ENCODE measurements at regions not wholly inside any gene's neighbourhood (a gene's known extent, or its start where the extent isn't known, plus 50 kb on each side); places are given as distances from the start of the nearest gene placed in this dataset.
"Not testable (repeated sequence)": the region's sequence is repeated elsewhere in the genome, so short reads cannot be mapped to it uniquely, and the experiment has no call there.

DNA sequence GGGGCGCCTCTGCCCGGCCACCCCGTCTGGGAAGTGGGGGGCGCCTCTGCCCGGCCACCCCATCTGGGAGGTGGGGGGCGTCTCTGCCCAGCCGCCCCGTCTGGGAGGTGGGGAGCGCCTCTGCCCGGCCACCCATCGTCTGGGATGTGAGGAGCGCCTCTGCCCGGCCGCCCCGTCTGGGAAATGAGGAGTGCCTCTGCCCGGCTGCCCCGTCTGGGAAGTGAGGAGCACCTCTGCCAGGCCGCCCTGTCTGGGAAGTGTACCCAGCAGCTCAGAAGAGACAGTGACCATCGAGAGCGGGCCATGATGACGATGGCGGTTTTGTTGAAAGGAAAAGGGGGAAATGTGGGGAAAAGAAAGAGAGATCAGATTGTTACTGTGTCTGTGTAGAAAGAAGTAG lies 249.2 kb upstream of the USP15 start:
- not testable (repeated sequence) for H3K9me3 ChIP-seq (ENCODE audit: control insufficient read depth, insufficient read depth, low read length); H3K36me3 ChIP-seq (ENCODE audit: insufficient read depth, low read length); H3K9ac ChIP-seq (ENCODE audit: low read depth, low read length); H3K4me1 ChIP-seq (ENCODE audit: insufficient read depth, low read length)

DNA sequence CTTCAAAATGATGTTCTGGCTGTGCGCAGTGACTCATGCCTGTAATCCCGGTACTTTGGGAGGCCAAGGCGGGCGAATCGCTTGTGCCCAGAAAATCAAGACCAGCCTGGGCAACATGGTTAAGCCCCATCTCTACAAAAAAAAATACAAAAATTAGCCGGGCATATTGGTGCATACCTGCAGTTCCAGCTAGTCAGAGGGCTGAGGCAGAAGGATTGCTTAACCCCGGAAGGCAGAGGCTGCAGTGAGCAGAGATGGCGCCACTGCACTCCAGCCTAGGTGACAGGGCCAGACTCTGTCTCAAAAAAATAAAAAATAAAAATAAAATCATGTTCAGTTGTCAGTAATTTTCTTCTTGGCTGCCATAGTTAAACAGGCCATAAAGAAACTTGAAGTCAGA lies 245.9 kb upstream of the USP15 start:
- Histone ChIP-seq H3K4me1 (ENCODE audit: insufficient read depth, low read length) (no peaks in the 10 kb centered on the region), H3K9ac (ENCODE audit: low read depth, low read length) (no peak overlapping the region), H3K9me3 (ENCODE audit: control insufficient read depth, insufficient read depth, low read length) (peaks cover 5% of the 10 kb centered on the region), H3K36me3 (ENCODE audit: insufficient read depth, low read length) (no peaks in the 10 kb centered on the region)

DNA sequence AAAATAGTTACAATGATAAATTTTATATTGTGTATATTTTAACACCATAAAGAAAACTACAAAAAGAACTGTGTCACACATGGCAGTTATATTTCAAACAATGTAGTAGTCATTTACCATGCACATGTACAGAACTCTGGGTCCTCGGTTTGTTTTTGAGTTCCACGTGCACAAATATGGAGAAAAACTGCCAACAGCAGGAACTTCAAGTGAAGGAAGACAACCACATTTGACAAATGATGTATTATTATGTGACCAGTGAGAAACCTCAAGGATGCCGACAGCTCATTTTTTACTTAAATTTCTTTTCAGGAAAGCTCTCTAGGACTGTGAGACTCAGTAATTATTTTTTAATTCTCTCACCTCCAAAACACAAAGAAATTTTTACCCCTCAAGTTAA lies 244.2 kb upstream of the USP15 start:
- no peaks in the 10 kb centered on the region for H3K4me1 ChIP-seq (ENCODE audit: insufficient read depth, low read length)
- no peaks in the 10 kb centered on the region for H3K36me3 ChIP-seq (ENCODE audit: insufficient read depth, low read length)
- H3K9ac ChIP-seq (ENCODE audit: low read depth, low read length): no peak overlapping the region
- H3K9me3 ChIP-seq (ENCODE audit: control insufficient read depth, insufficient read depth, low read length): no peaks in the 10 kb centered on the region

DNA sequence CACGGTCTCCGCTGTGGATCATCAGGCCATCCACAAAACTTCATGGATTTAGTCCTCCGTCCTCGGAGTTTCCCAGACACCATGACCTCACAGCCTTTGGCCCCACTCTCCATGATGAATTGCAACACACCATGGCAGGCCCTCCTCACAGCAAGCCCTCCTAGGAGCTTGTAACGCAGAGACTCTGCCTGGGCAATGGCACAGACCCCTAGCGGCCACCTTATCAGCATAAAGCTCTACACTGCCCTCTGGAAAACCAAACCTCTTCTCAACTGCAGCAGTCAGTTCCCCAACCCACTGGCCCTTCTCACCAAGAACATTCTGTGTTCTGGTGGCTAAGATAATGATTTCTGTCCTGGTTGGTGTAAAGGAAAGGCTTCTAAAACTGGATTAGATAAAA lies 238.4 kb upstream of the USP15 start:
- Histone ChIP-seq H3K4me1 (ENCODE audit: insufficient read depth, low read length) (no peaks in the 10 kb centered on the region), H3K9me3 (ENCODE audit: control insufficient read depth, insufficient read depth, low read length) (no peaks in the 10 kb centered on the region), H3K9ac (ENCODE audit: low read depth, low read length) (no peak overlapping the region), H3K36me3 (ENCODE audit: insufficient read depth, low read length) (no peaks in the 10 kb centered on the region)

DNA sequence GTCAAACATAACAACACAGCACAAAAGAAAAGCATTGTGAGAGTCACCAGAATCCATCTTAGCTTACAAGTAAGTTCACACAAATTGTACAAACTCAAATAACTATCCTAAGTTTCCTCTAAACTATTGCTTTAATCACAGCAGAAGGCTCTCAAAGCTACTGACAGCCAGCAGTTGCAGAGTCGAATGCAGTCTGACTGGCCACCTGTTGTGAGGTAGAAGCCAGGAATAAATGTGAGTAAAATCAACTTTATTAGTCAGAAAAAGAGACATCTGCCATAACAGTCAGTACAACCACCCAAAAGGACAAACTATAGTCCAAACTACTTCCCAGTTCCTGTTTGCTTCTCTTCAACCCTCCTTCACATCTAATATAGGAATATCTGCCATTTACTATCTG lies 231.7 kb upstream of the USP15 start:
- Histone ChIP-seq H3K9ac (ENCODE audit: low read depth, low read length) (no peak overlapping the region), H3K4me1 (ENCODE audit: insufficient read depth, low read length) (no peaks in the 10 kb centered on the region), H3K9me3 (ENCODE audit: control insufficient read depth, insufficient read depth, low read length) (no peaks in the 10 kb centered on the region), H3K36me3 (ENCODE audit: insufficient read depth, low read length) (no peaks in the 10 kb centered on the region)

DNA sequence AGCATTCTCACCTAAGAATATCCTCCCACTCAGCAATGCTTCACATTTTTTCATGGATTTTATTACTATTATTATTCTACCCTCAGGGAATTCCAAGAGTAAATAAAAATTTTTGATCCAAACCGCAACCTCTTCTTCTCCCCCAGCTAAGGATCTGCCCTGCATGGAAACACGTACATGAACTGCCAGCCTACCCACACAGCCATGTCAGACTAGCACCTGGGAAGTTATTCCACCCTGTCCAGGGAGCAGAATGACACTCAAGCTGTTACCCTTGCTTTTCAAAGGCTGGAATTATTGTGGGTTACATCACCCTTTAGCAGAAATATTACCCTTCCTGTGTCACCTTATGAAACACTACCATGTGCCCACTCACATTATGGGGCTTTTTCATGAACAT lies 227.3 kb upstream of the USP15 start:
- no peak overlapping the region for H3K9ac ChIP-seq (ENCODE audit: low read depth, low read length)
- no peaks in the 10 kb centered on the region for H3K36me3 ChIP-seq (ENCODE audit: insufficient read depth, low read length)
- H3K9me3 ChIP-seq (ENCODE audit: control insufficient read depth, insufficient read depth, low read length): no peaks in the 10 kb centered on the region
- H3K4me1 ChIP-seq (ENCODE audit: insufficient read depth, low read length): no peaks in the 10 kb centered on the region

DNA sequence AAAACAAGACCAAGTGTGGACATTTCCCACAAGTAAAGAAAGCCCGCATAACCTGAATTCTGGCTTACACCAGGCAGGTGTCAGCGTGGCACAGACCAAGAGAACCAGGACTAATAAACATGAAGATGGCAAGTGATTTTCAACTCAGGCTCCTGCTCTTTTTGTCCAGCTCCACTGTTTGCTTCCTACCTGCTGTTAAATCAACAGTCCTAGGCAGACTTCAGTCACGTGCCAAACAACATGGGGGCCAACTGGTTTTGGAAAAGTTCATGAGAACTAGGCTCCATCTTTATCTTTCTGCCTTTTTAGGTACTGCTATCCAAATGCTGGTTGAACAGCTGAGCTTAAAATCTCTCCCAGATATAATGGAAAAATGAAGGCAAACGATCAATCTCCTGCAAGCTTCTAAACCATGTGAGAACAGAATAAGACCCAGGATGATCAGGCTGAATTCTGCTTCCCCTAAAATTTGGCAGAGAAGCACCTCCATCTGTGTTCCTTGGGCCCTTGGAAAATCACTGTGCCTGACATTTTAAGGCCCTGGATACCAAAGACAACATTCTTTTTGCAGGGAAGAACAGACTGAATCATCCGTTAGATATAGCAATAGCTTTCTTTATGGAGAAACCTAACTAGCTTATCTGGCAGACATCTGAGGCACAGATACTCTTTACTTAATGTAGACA lies 215.6 kb upstream of the USP15 start:
- no peaks in the 10 kb centered on the region for H3K36me3 ChIP-seq (ENCODE audit: insufficient read depth, low read length)
- no peak overlapping the region for H3K9ac ChIP-seq (ENCODE audit: low read depth, low read length)
- no peaks in the 10 kb centered on the region; the same call in 1 of the 2 replicates for H3K9me3 ChIP-seq (ENCODE audit: control insufficient read depth, insufficient read depth, low read length)
- no peaks in the 10 kb centered on the region for H3K4me1 ChIP-seq (ENCODE audit: insufficient read depth, low read length)

DNA sequence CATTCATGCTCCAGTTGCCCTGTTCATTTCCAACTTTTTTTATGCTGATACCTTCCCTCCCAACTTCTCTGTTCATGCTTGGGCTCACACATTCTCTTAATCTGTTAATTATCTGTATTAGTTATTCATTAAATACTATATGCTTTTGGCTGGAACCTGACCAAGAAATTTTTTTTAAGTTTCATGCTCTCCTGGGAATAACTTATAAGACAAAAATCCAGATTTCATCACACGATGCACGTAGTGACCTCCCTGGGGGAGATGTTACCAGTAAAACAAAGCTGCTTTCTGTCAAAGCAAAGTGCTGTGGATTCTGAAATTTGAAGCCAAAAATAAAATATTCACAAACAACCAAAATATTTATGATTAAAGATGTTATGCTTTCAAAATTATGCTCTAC lies 215.0 kb upstream of the USP15 start:
- no peaks in the 10 kb centered on the region for H3K36me3 ChIP-seq (ENCODE audit: insufficient read depth, low read length)
- no peaks in the 10 kb centered on the region for H3K4me1 ChIP-seq (ENCODE audit: insufficient read depth, low read length)
- H3K9me3 ChIP-seq (ENCODE audit: control insufficient read depth, insufficient read depth, low read length): no peaks in the 10 kb centered on the region; the same call in 1 of the 2 replicates
- H3K9ac ChIP-seq (ENCODE audit: low read depth, low read length): no peak overlapping the region

DNA sequence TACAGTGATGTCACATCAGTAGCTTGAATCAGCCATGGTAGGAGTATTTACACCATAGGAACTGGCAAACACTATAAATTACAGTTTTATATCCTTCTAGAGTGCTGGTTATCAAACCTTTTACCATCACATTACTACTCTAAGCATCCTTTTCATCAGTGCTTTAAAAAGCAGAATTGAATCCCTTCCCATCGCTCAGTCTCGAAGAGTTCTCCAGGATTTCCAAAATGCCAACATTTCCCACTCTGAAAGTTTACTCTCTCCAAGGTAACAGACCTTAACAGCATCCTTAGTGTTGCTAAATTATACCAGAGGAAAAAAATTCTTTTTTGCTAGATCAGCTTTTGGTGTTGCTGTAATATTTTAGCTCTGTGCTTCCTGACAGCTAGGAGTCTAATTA lies 209.4 kb upstream of the USP15 start:
- H3K4me1 ChIP-seq (ENCODE audit: insufficient read depth, low read length): no peaks in the 10 kb centered on the region
- no peak overlapping the region for H3K9ac ChIP-seq (ENCODE audit: low read depth, low read length)
- H3K36me3 ChIP-seq (ENCODE audit: insufficient read depth, low read length): no peaks in the 10 kb centered on the region
- H3K9me3 ChIP-seq (ENCODE audit: control insufficient read depth, insufficient read depth, low read length): no peaks in the 10 kb centered on the region

DNA sequence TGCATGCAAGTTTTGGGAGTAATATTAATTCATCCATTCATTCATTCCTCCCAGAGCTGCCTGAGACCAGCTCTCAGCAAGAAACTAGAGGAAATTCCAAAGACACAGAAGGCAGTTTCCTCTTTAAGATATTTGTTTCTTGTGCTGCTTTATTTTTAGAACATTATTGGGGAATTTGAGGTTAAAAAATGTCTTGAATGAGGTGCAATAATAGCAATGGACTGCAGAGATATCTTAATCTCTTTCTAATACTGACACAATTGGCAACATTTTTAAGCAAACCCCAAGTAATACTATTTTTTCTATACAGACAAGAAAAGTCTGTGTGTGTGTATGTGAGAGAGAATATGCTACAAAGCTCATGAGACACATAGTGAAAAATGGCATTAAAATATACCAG lies 190.2 kb upstream of the USP15 start:
- H3K9ac ChIP-seq (ENCODE audit: low read depth, low read length): no peak overlapping the region
- no peaks in the 10 kb centered on the region for H3K9me3 ChIP-seq (ENCODE audit: control insufficient read depth, insufficient read depth, low read length)
- no peaks in the 10 kb centered on the region for H3K36me3 ChIP-seq (ENCODE audit: insufficient read depth, low read length)
- H3K4me1 ChIP-seq (ENCODE audit: insufficient read depth, low read length): no peaks in the 10 kb centered on the region

DNA sequence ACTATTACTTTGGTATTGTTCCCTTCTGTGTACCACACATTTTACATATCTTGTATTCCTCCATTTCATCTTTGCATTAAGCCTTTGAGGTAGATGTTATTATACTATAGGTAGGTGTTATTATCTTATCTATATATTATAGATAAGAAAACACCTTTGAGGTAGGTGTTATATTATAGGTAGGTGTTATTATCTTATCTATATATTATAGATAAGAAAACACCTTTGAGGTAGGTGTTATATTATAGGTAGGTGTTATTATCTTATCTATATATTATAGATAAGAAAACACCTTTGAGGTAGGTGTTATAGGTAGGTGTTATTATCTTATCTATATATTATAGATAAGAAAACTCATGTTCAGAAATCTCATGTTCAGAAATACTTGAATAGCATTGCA lies 187.0 kb upstream of the USP15 start:
- not testable (repeated sequence) for H3K9ac ChIP-seq (ENCODE audit: low read depth, low read length); H3K36me3 ChIP-seq (ENCODE audit: insufficient read depth, low read length); H3K4me1 ChIP-seq (ENCODE audit: insufficient read depth, low read length); H3K9me3 ChIP-seq (ENCODE audit: control insufficient read depth, insufficient read depth, low read length)

DNA sequence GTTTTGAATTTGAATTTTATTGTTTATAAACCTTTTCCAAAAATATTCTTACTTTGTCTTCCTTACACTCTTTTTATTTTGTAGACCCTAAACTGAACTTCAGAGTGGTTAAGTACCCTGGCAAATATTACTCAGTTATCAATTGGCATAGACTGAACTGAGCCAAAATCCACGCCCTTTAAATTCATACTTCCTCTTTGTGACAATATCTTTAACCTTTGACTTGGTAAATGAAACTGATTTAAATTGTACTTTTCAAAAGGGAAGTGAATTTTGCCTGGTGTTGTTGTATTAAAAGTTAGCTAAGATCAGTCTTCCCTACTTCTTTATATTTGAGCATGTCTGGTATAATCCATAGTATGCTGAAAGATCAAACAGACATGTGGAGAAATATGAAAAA lies 184.3 kb upstream of the USP15 start:
- H3K9me3 ChIP-seq (ENCODE audit: control insufficient read depth, insufficient read depth, low read length): no peaks in the 10 kb centered on the region
- H3K36me3 ChIP-seq (ENCODE audit: insufficient read depth, low read length): no peaks in the 10 kb centered on the region
- no peak overlapping the region for H3K9ac ChIP-seq (ENCODE audit: low read depth, low read length)
- no peaks in the 10 kb centered on the region for H3K4me1 ChIP-seq (ENCODE audit: insufficient read depth, low read length)

DNA sequence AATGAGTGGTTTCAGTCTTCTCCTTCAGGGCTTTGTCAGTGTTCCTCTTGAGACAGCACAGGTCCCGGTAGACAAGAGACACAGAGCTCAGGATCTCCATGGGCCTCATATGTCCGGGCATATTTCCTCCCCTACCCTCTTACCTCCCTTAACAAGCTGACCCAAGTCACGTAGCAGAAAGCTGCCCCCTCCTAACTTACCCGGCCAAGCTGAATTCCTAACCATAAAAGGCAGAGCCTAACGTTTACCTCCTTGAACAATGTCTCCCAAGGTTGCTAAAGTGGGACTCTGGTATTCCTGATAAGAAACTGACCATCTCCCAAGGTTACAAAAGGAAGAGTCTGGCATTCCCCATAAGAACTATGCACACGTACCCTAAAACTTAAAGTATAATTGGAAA lies 182.2 kb upstream of the USP15 start:
- no peaks in the 10 kb centered on the region for H3K4me1 ChIP-seq (ENCODE audit: insufficient read depth, low read length)
- H3K9me3 ChIP-seq (ENCODE audit: control insufficient read depth, insufficient read depth, low read length): no peaks in the 10 kb centered on the region
- no peak overlapping the region for H3K9ac ChIP-seq (ENCODE audit: low read depth, low read length)
- no peaks in the 10 kb centered on the region for H3K36me3 ChIP-seq (ENCODE audit: insufficient read depth, low read length)

DNA sequence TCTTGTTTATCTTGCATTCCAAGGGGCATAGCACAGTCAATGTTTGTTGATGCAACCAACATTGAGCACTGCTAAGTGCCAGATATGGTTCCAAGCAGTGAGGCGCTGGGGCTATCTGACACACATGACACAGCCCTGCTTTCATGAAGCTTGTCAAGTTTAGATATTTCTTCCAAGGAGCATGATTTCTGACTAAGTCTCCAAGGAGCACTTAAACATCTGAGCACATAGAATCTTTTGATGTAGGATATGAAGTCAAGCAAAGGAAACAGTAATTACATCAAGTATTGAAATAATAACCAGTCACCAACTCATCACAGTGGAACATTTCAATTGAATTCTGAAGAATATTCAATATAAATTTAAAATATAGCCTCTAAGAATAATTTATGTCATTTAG lies 177.8 kb upstream of the USP15 start:
- H3K9ac ChIP-seq (ENCODE audit: low read depth, low read length): no peak overlapping the region

DNA sequence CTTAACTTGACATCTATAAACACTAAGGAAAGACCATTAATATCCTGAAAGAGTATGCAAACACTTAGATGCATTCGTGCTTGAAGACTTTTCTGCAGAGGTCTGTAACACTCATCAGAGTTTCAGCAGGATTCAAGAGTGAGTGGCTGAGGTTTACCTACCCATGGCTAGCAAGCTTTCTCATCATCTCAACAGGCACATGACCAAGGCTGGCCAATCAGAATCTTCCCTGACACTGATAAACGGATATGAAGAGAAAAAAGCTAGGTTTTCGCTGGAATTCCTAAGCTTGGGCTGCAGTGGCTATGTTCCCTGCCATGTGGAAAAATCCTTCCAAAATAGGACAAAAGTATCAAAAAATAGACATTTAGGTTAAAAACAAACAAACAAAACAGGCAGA lies 162.1 kb upstream of the USP15 start:
- Histone ChIP-seq H3K36me3 (ENCODE audit: insufficient read depth, low read length) (no peaks in the 10 kb centered on the region), H3K4me1 (ENCODE audit: insufficient read depth, low read length) (no peaks in the 10 kb centered on the region), H3K9ac (ENCODE audit: low read depth, low read length) (no peak overlapping the region), H3K9me3 (ENCODE audit: control insufficient read depth, insufficient read depth, low read length) (no peaks in the 10 kb centered on the region)

More for the DNA sequence above, 177.8 kb upstream of the USP15 start:
- Histone ChIP-seq H3K9me3 (ENCODE audit: control insufficient read depth, insufficient read depth, low read length) (no peaks in the 10 kb centered on the region), H3K4me1 (ENCODE audit: insufficient read depth, low read length) (no peaks in the 10 kb centered on the region), H3K36me3 (ENCODE audit: insufficient read depth, low read length) (no peaks in the 10 kb centered on the region)

DNA sequence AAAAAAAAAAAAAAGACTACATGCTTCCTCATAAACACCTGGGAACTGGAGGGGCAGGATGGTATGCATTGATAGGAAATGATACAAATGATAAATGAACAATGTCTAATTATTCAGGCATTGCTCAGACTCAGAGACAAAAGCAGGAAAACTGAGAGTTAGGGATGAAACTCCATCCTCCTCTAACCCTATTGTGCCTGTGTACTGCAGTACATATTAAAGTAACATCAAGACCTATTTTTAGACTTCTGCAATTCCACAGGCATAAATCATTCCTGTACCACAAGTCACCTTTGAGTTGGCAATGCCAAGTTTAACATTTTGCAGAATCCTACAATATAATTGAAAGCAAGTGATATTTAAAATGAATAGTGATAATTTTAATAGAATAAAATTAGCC lies 156.5 kb upstream of the USP15 start:
- Histone ChIP-seq H3K9me3 (ENCODE audit: control insufficient read depth, insufficient read depth, low read length) (no peaks in the 10 kb centered on the region), H3K36me3 (ENCODE audit: insufficient read depth, low read length) (no peaks in the 10 kb centered on the region), H3K4me1 (ENCODE audit: insufficient read depth, low read length) (peaks cover 15% of the 10 kb centered on the region; the same call in 1 of the 2 replicates), H3K9ac (ENCODE audit: low read depth, low read length) (no peak overlapping the region)

All from ES-I3 (cell line).